Gastrocnemius medialis (tissue), 4 donors: ENCODE measurements at regions not wholly inside any gene's neighbourhood (a gene's known extent, or its start where the extent isn't known, plus 50 kb on each side); places are given as distances from the start of the nearest gene placed in this dataset.

ENCODE experiments used
- ATAC-seq, 2 donors: fragments of 150-250 bp; one replicate each; pipeline ENCODE4 v1.9.1; 2016
- DNase-seq, 2 donors: peaks; one replicate each; pipeline ENCODE4 v3.0.0-alpha.2; 2019
- H3K27ac ChIP-seq, 4 donors: fragments of 200-600 bp; sonication (generic); 1 replicate in 1 of 4; 2 replicates in 3 of 4; pipeline ENCODE4 v1.5.1; 2016 to 2018; ENCODE audit warnings: mild to moderate bottlenecking in 2 of 4, moderate library complexity in 1 of 4
- H3K27me3 ChIP-seq, 3 donors: fragments of 200-600 bp; sonication (generic) in 2 of 3; 1 replicate in 1 of 3; 2 replicates in 2 of 3; pipeline versions ENCODE4 v1.5.1 to v1.6.0; 2016 to 2019; ENCODE audit warnings: mild to moderate bottlenecking in 1 of 3, moderate library complexity in 1 of 3
- H3K36me3 ChIP-seq, 2 donors: fragments of 200-600 bp; sonication (generic) in 1 of 2; one replicate each; pipeline ENCODE4 v1.5.1; 2017 to 2018
- H3K4me1 ChIP-seq, 2 donors: fragments of 200-600 bp; sonication (generic) in 1 of 2; one replicate each; pipeline ENCODE4 v1.5.1; 2016 to 2017; ENCODE audit warnings: mild to moderate bottlenecking in 2 of 2
- H3K4me3 ChIP-seq, 4 donors: fragments of 200-600 bp; sonication (generic) in 3 of 4; 1 replicate in 1 of 4; 2 replicates in 3 of 4; pipeline ENCODE4 v1.5.1; 2016 to 2019; ENCODE audit warnings: mild to moderate bottlenecking in 2 of 4
- H3K9me3 ChIP-seq, 3 donors: fragments of 200-600 bp; sonication (generic) in 2 of 3; 1 replicate in 1 of 3; 2 replicates in 2 of 3; pipeline ENCODE4 v1.5.1; 2016 to 2019
- POLR2A ChIP-seq, 2 donors: fragments of 450-650 bp; IDR thresholded peaks; one replicate each; pipeline ENCODE4 v1.6.1; 2017; ENCODE audit warnings: antibody characterized with exemption in 2 of 2, mild to moderate bottlenecking in 2 of 2, moderate library complexity in 2 of 2
- in situ Hi-C, 4 donors: fragments of 200-750 bp; cut with MboI; loops; one replicate each; pipeline versions ENCODE4 v1.15.0 to v1.8.0; 2017; ENCODE audit warnings: low sequenced_read_pairs in 4 of 4
- intact Hi-C: fragments of 100-400 bp; cut with DNase I; formaldehyde crosslinking; loops from one replicate; pipeline ENCODE4 v1.15.1; 2023; ENCODE audit warnings: low total_unique reads
- TF ChIP-seq, protein P1 (sequence below), 5 experiments: fragments of 450-650 bp in 3 of 5; fragments of 200-600 bp in 2 of 5; sonication (generic) in 2 of 5; IDR thresholded peaks in 4 of 5; conservative IDR thresholded peaks in 1 of 5; 1 replicate in 4 of 5; 2 replicates in 1 of 5; pipeline ENCODE4 v1.5.1; 2016 to 2019; ENCODE audit warnings: antibody characterized with exemption in 5 of 5, mild to moderate bottlenecking in 3 of 5, moderate library complexity in 3 of 5

DNA sequence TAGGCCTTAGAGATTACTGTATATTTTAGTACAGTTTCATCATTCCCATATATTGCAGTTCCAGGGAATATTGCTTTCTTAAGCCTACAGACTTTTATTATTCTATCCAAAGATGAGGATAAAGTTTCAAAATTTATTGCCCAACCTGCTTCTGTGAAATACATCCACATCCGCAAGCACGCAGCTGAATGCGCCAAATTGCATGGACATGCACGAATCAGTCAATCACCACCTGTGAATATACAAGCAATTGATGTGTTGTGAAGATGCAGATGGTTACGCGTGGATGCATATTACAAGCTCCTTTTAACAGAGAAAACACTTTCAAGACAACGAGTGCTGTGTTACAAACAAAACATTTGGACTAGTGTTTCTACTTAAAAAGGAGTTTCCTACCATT, 577.8 kb upstream of the PLXNA2 start:
- TF ChIP-seq POLR2A (IDR thresholded peaks at IDR 0.05), result no peak
- TF ChIP-seq, protein P1, sequence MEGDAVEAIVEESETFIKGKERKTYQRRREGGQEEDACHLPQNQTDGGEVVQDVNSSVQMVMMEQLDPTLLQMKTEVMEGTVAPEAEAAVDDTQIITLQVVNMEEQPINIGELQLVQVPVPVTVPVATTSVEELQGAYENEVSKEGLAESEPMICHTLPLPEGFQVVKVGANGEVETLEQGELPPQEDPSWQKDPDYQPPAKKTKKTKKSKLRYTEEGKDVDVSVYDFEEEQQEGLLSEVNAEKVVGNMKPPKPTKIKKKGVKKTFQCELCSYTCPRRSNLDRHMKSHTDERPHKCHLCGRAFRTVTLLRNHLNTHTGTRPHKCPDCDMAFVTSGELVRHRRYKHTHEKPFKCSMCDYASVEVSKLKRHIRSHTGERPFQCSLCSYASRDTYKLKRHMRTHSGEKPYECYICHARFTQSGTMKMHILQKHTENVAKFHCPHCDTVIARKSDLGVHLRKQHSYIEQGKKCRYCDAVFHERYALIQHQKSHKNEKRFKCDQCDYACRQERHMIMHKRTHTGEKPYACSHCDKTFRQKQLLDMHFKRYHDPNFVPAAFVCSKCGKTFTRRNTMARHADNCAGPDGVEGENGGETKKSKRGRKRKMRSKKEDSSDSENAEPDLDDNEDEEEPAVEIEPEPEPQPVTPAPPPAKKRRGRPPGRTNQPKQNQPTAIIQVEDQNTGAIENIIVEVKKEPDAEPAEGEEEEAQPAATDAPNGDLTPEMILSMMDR (IDR thresholded peaks at IDR 0.05 in 4 of 5, conservative IDR thresholded peaks at IDR 0.05 in 1 of 5), result no peak
- Histone ChIP-seq H3K9me3 (no peaks in the 10 kb centered on the region), H3K4me1 (no peaks in the 10 kb centered on the region), H3K27ac (no peak overlapping the region), H3K27me3 (no peaks in the 10 kb centered on the region), H3K36me3 (no peaks in the 10 kb centered on the region), H3K4me3 (no peak overlapping the region)
- ATAC-seq (no peak), DNase-seq (no peak)
- in situ Hi-C loops, result no loop called here
- intact Hi-C loops, result no loop called here

DNA sequence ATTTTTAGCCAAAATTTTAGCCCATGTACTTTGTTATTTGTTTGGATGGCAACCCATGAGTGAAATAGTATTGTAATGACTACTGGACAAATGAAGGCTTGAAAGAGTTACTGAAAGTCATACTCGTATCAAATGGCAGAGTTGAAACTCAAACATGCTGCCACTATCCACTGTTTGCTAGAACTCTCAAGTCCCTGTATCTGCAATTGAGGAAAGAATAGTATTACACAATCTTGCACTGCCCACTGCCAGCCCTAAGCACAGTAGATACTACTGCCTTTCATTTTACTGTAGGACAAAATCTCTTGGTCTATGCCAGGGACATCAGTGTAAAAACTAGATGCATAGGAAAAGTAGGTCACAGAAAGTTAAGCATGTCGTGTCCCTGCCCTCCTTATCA, 581.1 kb upstream of the PLXNA2 start:
- no peaks in the 10 kb centered on the region for H3K4me1 ChIP-seq
- H3K27me3 ChIP-seq, result no peaks in the 10 kb centered on the region
- TF ChIP-seq, protein P1 (IDR thresholded peaks at IDR 0.05 in 4 of 5, conservative IDR thresholded peaks at IDR 0.05 in 1 of 5), result no peak
- ATAC-seq (no peak), DNase-seq (no peak)
- no peaks in the 10 kb centered on the region for H3K36me3 ChIP-seq
- no peaks in the 10 kb centered on the region for H3K9me3 ChIP-seq
- H3K27ac ChIP-seq, result no peak overlapping the region
- intact Hi-C loops (no loop called here), in situ Hi-C loops (no loop called here)
- H3K4me3 ChIP-seq, result no peak overlapping the region

DNA sequence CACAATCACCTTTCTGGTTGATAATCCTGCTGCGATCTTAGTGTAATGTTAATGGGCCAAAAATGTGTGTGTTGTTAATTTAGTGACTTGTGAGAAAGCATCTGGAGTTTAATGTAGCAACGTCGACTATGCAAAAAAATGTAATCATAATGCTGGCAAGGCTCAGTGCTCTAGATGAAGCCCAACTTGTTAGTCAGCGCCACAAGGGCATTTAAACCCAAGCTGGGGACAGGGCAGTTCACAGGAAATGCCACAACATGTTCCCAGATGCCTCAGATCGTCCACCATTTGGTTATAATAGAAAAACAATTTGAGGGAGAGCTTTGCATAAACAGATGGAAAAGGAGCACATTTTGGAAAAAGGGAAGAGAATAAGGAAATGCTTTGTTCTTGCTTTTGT, 585.4 kb upstream of the PLXNA2 start:
- no peaks in the 10 kb centered on the region for H3K9me3 ChIP-seq
- H3K27me3 ChIP-seq, result no peaks in the 10 kb centered on the region
- in situ Hi-C loops (no loop called here), intact Hi-C loops (no loop called here)
- TF ChIP-seq POLR2A (IDR thresholded peaks at IDR 0.05), result no peak
- TF ChIP-seq, protein P1 (IDR thresholded peaks at IDR 0.05 in 4 of 5, conservative IDR thresholded peaks at IDR 0.05 in 1 of 5), result no peak
- no peak overlapping the region for H3K4me3 ChIP-seq
- no peaks in the 10 kb centered on the region for H3K4me1 ChIP-seq
- H3K36me3 ChIP-seq, result no peaks in the 10 kb centered on the region
- ATAC-seq (no peak), DNase-seq (no peak)
- no peak overlapping the region for H3K27ac ChIP-seq

DNA sequence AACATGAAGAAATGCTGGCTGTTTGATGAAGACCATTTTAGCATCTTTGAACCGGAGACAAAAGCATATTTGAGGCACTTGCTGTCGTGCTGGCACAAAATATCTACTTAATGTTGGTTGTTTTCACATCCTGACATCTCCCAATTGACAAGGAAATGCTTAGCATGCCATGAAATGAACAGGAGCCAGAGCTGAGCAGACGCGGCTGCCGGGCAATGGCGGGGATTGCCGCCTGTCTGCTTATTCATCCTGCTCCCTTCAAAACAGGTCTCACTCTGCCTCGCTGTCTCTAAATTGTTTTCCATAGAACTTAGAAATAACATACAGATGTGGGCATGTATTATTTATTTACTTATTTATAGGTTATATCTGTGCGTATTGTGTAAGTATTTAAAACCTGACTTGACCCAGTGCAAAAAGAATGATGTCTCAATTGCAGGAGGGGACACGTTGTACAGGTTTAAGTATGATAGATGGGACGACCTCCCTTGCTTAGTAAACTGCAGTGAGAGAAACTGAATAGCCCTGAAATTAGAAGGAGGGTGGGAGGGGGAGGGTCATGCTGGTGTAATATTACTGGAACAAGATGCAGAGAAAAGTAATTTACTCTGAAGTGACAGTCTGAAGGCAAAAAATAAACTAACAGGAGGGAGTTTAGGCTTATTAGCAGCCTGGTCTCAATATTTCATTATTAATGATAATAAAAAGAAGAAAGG, 590.4 kb upstream of the PLXNA2 start:
- H3K4me3 ChIP-seq, result no peak overlapping the region
- in situ Hi-C loops (no loop called here), intact Hi-C loops (no loop called here)
- DNase-seq (no peak), ATAC-seq (no peak)
- no peak overlapping the region for H3K27ac ChIP-seq
- no peaks in the 10 kb centered on the region for H3K4me1 ChIP-seq
- no peaks in the 10 kb centered on the region for H3K27me3 ChIP-seq
- TF ChIP-seq, protein P1 (IDR thresholded peaks at IDR 0.05 in 4 of 5, conservative IDR thresholded peaks at IDR 0.05 in 1 of 5), result no peak
- no peak for TF ChIP-seq POLR2A (IDR thresholded peaks at IDR 0.05)
- no peaks in the 10 kb centered on the region for H3K9me3 ChIP-seq
- H3K36me3 ChIP-seq, result no peaks in the 10 kb centered on the region

DNA sequence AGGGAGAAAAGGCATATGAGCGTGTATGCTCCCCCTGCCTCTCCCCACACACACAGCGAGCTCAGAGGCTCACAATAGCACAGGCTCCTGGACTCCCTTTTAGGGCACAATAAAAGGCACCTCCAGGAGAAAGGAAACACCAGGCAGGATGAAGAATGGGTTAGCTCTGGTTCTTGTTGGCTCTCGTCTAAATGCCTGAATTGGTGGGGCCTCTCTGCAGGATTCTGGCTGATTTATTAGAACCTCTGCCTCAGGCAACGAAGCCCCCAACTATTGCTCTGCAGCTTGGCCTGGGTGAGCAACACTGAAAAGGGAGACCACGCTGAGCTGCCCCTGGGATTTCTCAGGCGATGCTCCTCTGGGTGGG, 590.9 kb upstream of the PLXNA2 start:
- no peaks in the 10 kb centered on the region for H3K36me3 ChIP-seq
- DNase-seq (no peak), ATAC-seq (no peak)
- H3K4me1 ChIP-seq, result no peaks in the 10 kb centered on the region
- no peaks in the 10 kb centered on the region for H3K27me3 ChIP-seq
- in situ Hi-C loops (no loop called here), intact Hi-C loops (no loop called here)
- H3K9me3 ChIP-seq, result no peaks in the 10 kb centered on the region
- no peak overlapping the region for H3K4me3 ChIP-seq
- no peak overlapping the region for H3K27ac ChIP-seq
- TF ChIP-seq, protein P1 (IDR thresholded peaks at IDR 0.05 in 4 of 5, conservative IDR thresholded peaks at IDR 0.05 in 1 of 5), result no peak
- TF ChIP-seq POLR2A (IDR thresholded peaks at IDR 0.05), result no peak
